DND-41 (cell line): ENCODE measurements at regions not wholly inside any gene's neighbourhood (a gene's known extent, or its start where the extent isn't known, plus 50 kb on each side); places are given as distances from the start of the nearest gene placed in this dataset.

Experiments used
- CTCF ChIP-seq: IDR thresholded peaks from 2 replicates; pipeline ENCODE4 v1.5.1; 2012; ENCODE audit warnings: borderline replicate concordance, low read length, moderate library complexity, mild to moderate bottlenecking; ENCODE audit not compliant: poor library complexity, severe bottlenecking; ENCODE audit errors: extremely low read depth
- EZH2 ChIP-seq: IDR thresholded peaks from 3 replicates; pipeline ENCODE4 v1.6.1; 2012; ENCODE audit warnings: borderline replicate concordance, low read depth, mild to moderate bottlenecking, moderate library complexity, low read length, inconsistent platforms; ENCODE audit not compliant: severe bottlenecking

DNA sequence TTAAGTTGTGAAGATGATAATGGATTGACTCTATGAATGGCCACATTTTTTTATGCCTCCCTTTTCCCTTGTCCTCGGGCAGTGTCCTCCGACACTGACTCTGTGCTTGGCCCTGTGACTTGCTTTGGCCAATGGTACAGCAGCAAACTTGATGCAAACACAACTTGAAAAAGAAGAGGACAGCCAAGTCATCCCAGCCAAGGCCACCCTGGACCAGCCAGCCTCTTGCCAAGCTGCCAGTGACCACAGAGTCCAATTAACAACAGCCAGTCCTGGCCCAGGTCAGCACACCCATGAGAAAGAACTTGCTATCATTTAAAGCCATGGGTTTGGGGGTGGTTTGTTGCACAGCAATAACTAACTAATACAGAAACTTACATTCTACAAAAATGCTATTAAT, 63.4 kb upstream of the SLC35C1 start:
- TF ChIP-seq CTCF (no peak), EZH2 (no peak)
